ENCODE measurements at regions not wholly inside any gene's neighbourhood (a gene's known extent, or its start where the extent isn't known, plus 50 kb on each side); places are given as distances from the start of the nearest gene placed in this dataset.

- H3K9me3 ChIP-seq = no peaks in the 10 kb centered on the region
- no peaks in the 10 kb centered on the region for H3K4me1 ChIP-seq
- WGBS, 2 donors = 65 to 82% methylated on average over 3 of the region's 3 CpGs
- intact Hi-C loops (cut with DNase I) = loop anchor here in 1 of 3 donors (5.0 kb wide), 1 partner anchor 89 kb away; no protein-coding TSS in a partner anchor
- DNase-seq = no peak
- no peak for TF ChIP-seq CTCF (IDR thresholded peaks at IDR 0.05)
- no peaks in the 10 kb centered on the region for H3K36me3 ChIP-seq
- no peaks in the 10 kb centered on the region for H3K27me3 ChIP-seq
- no peak overlapping the region for H3K27ac ChIP-seq
- FAIRE-seq = no peak
- H3K4me3 ChIP-seq = no peak overlapping the region
- ATAC-seq = no peak
Observed at GRCh38 chr2:15750822-15751329, 159.2 kb downstream of the DDX1 start.

GRCh38 chr2:15751477-15751876 is 159.8 kb downstream of the DDX1 start:
- intact Hi-C loops (cut with DNase I) = loop anchor here in 1 of 3 donors (5.0 kb wide), 1 partner anchor 89 kb away; no protein-coding TSS in a partner anchor
- H3K27ac ChIP-seq = no peak overlapping the region
- DNase-seq (no peak), ATAC-seq (no peak), FAIRE-seq (no peak)
- H3K4me1 ChIP-seq = no peaks in the 10 kb centered on the region
- WGBS, 2 donors = 85 to 87% methylated on average over 2 of the region's 2 CpGs
- H3K27me3 ChIP-seq = no peaks in the 10 kb centered on the region
- no peak overlapping the region for H3K4me3 ChIP-seq
- no peaks in the 10 kb centered on the region for H3K36me3 ChIP-seq
- H3K9me3 ChIP-seq = no peaks in the 10 kb centered on the region
- no peak for TF ChIP-seq CTCF (IDR thresholded peaks at IDR 0.05)

- Histone ChIP-seq H3K9me3 (no peaks in the 10 kb centered on the region), H3K36me3 (no peaks in the 10 kb centered on the region), H3K27me3 (no peaks in the 10 kb centered on the region), H3K27ac (no peak overlapping the region), H3K4me3 (no peak overlapping the region), H3K4me1 (no peaks in the 10 kb centered on the region)
- intact Hi-C loops (cut with DNase I) = loop anchor here in 1 of 3 donors (5.0 kb wide), 1 partner anchor 90 kb away; no protein-coding TSS in a partner anchor
- no peak for FAIRE-seq
- no peak for DNase-seq
- TF ChIP-seq CTCF (IDR thresholded peaks at IDR 0.05) = no peak
- ATAC-seq = no peak
- WGBS, 2 donors = 64 to 70% methylated on average over 2 of the region's 2 CpGs
Observed at GRCh38 chr2:15752552-15753232, 161.0 kb downstream of the DDX1 start.

- Histone ChIP-seq H3K36me3 (no peaks in the 10 kb centered on the region), H3K4me1 (no peaks in the 10 kb centered on the region), H3K27me3 (no peaks in the 10 kb centered on the region), H3K4me3 (no peak overlapping the region), H3K9me3 (no peaks in the 10 kb centered on the region), H3K27ac (no peak overlapping the region)
- intact Hi-C loops (cut with DNase I) = loop anchor here in 1 of 3 donors (5.0 kb wide), 1 partner anchor 91 kb away; no protein-coding TSS in a partner anchor
- 45 to 56% methylated on average over 7 of the region's 7 CpGs for WGBS, 2 donors
- no peak for TF ChIP-seq CTCF (IDR thresholded peaks at IDR 0.05)
- no peak for FAIRE-seq
- DNase-seq = no peak
- ATAC-seq = no peak
Observed at GRCh38 chr2:15753233-15753798, 161.6 kb downstream of the DDX1 start.
